ENCODE measurements at regions not wholly inside any gene's neighbourhood (a gene's known extent, or its start where the extent isn't known, plus 50 kb on each side); places are given as distances from the start of the nearest gene placed in this dataset.
A peak's percentile ranks its signal among the peaks of the same experiment; 100 is the strongest.

DNA sequence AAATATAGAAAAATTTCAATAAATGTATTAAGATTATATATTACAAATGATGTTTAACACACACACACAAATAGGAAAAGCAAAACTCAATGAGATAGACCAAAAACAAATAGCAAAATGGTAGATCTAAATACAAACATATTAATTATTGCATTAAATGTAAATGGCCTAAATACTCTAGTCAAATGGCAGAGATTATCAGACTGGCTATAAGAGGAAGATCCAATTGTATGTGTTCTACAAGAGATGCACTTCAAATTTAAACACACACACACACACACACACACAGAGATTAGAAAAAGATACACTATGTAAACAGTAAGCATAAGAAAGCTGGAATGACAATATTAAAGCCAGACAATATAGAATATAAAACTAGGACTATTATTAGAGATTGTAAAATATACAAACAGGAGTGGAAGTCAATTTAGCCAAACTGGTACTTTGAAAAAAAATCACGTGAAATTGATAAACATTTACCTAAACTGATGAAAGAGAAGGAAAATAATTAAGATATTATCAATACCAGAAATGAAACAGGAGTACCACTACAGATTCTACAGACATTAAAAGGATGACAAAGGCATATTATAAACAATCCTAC is 150.5 kb downstream of the TBXT start:
- no peak for DNase-seq
- intact Hi-C loops (cut with DNase I), result no loop called here

DNA sequence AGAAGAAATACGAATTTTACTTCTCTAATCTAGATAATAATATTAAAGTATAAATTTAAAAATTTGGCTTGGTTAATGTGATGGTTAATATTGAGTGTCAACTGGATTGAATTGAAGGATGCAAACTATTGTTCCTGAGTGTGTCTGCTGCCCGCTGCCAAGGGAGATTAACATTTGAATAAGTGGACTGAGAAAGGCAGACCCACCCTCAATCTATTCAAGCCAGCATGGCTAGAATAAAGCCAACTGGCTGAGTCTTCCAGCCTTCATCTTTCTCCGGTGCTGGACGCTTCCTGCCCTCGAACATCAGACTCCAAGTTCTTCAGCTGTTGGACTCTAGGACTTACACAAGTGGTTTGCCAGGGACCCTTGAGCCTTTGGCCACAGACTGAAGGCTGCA is 152.7 kb downstream of the TBXT start:
- intact Hi-C loops (cut with DNase I), result no loop called here
- DNase-seq, result no peak

DNA sequence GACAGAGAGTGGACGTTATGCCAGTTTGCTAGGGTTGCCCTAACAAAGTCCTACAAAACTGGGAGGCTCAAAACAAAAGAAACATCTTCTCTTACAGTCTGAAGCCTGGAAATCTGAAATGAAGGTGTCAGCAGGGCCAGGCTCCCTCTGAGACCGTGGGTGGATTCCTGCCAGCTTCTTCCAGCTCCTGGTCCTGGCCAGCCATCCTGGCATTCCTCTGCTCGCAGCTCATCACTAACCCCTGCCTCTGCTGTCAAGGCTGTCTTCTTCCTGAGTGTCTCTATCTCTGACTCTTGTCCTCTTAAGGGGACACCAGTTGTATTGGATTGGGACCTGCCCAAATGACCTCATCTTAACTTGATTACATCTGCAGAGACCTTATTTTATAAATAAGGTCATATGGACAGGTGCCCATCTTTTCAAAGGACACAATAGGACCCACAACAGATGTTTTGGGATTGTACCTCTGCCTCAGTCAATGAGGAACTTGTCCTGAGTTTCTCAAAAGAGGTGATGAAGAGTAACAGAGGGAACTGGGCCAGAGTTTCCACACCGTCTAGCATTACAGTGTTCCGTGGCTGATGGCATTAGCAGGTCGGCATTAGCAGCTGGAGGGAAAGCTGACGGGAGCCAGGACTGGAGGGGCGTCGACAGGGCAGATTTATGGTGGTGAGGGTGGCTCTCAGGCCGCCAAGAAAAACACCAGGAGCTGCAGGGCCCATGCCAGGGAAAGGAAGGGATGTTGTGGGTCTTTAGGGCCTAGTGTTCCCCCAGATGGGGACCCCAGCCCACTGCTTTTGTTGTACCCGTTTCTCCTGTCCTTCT is 157.3 kb downstream of the TBXT start:
- no peak for DNase-seq

DNA sequence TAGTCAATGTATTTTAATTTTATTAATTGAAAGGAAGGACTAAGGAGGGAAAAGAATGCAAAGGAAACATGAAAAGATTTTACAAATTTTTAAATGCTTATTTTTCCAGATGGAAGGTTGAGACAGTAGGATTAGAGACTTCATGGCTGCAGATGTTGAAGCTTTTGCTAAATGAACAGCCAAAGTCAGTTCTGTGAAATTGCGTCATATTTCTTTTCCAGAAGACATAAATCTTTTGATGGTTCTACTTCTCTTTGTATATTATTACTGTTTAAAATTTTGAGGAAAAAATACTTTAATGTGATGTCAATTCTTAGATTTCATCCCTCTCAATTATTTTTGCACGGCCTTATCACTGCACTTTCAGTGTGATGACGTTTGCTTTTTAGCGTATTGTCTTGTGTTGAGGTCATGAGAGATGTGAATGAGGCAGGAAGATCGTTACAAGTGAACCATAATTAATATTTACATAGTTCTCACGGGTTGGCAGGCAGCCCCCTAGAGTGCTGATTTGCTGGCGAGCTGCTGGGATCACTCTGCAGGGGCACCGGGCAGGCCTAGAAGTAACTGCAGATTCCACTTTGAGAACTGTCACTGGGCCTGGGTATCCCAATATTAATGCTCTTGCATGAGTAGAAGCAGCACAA is 158.1 kb downstream of the TBXT start:
- DNase-seq, result no peak
- intact Hi-C loops (cut with DNase I), result no loop called here

More for the DNA sequence above, 157.3 kb downstream of the TBXT start:
- intact Hi-C loops (cut with DNase I), result no loop called here

DNA sequence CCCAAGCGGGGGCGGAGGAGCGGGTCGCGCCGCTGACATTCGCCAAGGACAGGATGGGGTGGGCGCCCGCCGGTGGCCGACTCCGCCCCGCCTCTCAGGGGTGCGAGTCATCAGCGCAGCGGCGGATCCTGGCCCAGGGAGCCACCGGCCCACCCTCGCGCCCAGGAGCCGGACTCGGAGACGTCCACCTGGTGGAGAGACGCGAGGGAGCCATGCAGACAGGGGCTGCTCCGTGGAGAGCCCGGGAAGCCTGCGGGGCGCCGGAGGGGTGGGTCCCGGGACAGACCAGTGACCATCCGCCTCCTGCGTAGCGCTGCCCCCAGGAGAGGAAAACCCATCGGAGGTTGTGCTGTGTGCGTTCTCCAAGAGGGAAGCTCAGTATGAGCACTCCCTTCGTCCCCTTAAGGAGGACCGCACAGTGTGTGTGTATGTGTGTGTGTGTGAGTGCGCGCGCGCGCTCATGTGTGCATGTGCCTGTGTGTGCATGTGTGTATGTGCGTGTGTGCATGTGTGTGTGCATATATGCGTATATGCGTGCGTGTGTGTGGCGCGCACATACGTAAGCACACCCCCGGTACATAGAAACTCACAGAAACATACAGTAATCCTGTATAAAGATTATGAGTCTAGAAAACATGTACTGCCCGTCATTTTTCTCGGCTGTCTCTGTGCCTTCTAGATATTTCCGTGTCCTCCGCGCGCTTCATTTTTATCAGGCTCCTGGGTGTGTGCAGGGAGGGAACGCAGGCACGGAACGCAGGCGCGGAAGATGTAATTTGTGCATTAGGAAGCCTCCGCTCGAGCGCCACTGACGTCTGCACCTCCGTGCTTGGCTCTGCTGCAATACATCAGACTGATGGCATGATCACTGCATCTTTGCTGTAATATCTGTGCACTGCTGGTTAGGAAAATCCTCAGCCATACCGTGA is 158.9 kb downstream of the TBXT start:
- DNase-seq, result peak in 8 of 10 donors; percentile 61 to 97 (median 82)

DNA sequence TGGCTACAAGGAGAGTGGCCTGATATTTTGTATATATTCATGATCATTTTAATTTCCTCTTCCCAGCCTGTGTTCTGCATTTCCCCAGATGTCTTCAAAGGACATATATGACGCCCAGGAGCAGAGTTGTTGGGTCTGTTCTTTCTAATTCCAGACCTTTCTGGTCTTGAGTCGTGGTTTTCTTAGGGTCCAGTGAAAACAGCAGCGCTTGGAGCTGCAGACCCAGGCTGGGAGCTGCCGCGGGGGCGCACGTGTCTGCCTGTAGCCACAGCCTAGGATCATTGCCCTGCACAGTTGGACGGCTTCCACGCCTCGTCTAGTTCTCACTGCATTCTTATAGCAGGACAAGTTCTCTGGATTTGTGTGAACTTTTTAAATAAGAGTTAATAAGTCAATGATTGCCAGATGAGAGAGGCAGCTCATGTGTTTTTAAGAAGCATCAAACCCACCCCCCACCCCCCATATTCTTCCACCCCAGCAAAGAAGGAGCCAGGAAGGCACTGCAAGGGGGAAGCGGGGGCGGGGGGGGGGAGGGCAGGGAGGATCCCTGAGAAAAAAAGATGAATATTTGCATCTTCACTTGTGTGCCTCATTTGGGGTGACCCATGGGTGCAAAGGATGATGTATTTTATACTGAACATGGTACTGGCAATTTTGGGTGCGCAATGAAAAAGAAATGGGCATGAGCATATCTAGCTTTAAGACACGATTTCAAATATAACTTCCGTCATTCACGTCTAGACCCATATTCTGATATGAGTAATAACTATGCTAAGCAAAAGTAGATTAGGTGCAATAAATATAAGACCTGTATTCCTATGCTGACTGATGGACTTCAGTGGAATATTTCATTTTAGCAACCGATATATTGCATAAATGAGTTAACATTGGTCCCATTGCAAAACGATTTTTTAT is 160.0 kb downstream of the TBXT start:
- intact Hi-C loops (cut with DNase I), result loop anchor here (2.0 kb wide), 1 partner anchor 19 kb away; no protein-coding TSS in a partner anchor
- DNase-seq, result peak in 5 of 10 donors; percentile 30 to 80 (median 49)

More for the DNA sequence above, 158.9 kb downstream of the TBXT start:
- intact Hi-C loops (cut with DNase I), result no loop called here

DNA sequence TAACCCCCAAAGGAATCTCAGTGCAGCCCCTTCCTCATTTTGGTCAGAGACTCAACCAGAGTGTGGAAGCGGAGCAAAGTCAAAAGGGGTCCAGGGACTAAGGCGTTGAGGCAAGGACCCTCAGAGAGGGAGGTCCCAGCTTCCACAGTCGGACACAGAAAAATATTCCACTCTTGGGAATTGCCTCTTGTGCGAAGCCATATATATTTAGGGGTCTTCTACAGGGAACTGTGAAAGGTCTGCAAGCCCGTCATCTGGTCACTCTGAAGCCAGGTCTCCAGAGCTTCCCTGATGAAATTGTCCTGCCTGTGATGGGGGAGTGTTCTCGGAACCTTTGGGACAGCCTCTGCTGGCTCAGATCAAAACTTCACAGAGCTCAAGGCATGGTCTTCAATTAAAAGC is 160.8 kb downstream of the TBXT start:
- DNase-seq, result no peak
- intact Hi-C loops (cut with DNase I), result loop anchor here (2.0 kb wide), 1 partner anchor 18 kb away; no protein-coding TSS in a partner anchor

DNA sequence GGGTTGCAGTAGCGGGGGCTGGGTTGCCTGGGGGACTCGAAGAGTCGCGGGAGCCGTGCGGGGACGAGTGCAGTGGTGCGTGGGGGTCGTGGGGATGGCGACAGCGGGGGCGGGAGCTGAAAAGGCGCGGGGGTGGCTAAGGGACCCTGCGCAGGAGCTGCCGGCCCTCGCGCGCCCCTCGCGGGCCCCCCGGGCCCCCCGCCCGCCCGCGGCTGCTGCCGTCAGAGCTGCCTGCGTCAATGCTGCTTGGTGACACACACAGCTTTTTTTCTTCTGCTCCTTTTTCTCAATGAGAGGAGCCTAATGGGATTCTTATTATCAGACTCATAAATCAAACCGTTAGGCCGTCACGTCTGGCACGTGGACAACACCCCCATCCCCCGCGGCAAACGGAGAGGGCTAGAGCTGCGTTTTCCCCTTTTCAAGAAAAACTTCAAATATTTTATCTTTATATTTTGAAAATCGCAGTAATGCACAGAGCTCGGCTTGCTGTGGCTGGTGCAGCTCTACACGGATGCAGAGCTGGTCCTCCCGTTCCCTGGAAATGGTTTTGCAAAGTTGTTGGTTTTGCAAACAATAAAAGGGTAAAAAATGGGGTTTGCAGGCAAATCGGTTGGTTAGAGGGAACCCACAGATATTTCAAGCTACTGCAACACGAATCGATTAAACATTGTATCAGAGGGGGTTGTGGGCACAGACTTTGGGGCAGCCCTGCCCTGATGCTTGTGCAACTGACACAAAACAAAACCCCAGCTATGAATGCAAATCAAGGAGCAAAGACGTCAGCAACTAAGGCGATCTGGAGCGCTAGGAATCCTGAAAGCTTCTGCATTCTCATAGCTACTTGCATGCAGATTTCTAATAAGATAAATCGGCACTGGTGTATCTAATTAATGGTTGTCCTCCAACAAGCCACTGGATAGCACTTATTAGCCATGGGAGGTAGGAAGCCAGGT is 161.4 kb downstream of the TBXT start:
- intact Hi-C loops (cut with DNase I), result loop anchor here (2.0 kb wide), 1 partner anchor 17 kb away; no protein-coding TSS in a partner anchor
- DNase-seq, result peak; percentile 52 to 95 (median 66)

DNA sequence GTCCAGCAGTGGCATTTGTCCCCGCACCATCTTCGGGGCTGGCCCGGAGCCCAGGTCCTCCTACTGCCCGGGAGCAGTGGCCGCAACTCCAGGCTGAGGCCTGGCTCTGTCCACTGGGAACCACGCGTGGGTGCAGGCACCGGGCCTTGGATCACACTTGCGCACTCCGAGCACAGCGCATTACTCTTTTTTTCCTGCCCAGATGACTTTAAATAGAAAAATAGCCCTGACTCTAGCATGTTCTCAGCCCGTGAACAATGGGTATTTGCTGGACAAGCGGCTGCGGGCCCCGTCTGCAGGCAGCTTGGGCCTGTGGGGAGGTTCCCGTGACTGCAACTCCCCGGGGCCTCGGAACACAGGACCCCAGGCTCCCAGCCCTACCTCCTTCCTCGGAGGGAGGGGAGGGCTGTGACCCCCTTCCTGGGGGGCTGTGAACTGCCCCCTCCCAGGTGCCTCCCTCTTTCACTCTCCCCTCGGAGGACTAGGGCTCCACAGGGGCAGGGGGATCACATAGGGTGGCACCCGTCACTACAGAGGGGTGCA is 162.2 kb downstream of the TBXT start:
- intact Hi-C loops (cut with DNase I), result no loop called here

DNA sequence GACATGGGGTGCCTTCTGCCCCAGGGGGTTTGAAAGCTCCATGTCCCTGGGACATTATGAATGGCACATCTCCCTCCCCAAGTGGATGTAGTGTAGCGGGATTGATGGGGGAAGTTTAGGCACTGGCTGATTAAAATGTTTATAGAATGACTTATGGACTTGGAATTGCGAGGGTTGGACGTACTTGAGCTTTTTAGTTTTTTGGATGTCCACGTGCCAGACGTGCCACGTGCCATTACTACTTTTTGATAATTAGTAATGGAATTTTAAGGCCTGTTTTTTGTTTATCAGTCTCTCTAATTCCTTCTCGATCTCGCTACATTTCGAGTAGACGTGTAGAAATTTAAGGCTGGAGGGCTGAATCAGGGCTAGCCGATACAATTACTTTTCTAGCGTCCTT is 162.8 kb downstream of the TBXT start:
- intact Hi-C loops (cut with DNase I), result no loop called here
- no peak for DNase-seq

More for the DNA sequence above, 162.2 kb downstream of the TBXT start:
- peak in 6 of 10 donors; percentile 30 to 91 (median 43) for DNase-seq

DNA sequence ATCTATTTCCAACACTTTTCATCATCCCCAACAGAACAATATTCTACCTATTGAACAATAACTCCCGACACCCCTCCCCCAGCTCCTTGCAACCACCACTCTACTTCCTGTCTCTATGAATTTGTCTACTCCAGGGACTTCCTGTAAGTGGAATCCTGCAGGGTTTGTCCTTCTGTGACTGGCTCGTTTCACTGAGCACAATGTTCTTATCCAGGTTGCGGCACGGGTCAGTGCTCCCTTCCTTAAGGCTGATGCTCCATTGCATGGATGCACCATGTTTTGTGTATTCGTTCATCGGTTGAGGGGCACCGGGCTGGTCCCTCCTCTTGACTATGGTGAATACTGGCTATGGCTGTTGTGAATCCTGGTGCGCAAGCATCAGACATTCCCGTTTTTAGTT is 163.2 kb downstream of the TBXT start:
- intact Hi-C loops (cut with DNase I), result no loop called here
- no peak for DNase-seq

DNA sequence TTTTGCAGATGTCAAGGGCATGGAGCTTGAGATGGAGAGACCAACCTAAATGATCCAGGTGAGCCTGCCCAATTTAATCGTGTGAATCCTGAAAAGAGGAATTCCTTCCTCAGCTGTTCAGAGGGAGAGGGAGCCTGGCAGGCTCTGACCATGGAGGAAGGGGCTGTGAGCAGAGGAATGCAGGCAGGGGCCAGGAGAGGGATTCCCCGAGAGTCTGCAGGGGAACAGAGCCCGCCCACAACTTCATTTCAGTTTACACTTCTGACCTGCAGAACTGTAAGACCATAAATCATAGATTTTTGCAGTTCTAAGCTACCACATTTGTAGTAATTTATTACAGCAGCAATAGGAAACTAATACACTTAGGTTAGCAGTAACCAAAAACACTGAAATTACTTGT is 164.1 kb downstream of the TBXT start:
- no peak for DNase-seq
- intact Hi-C loops (cut with DNase I), result no loop called here

DNA sequence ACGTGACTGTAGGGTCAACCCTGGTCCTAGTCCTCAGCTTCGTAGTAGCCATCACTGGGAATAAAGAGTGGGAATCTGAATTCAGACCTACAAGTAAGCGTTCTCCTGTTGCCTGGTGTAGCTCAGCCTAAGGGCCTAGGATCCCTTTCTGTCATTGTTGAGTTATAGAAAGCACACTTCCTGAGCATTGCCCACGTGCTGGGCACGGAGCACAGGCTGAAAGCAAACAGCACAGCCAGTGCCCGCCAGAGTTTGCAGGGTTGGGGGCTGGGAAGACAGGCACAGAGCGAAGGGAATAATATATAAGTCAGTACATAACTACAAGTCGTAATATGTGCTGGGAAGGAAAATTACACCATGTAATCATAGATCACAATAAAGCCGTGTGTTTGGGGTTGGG is 166.3 kb downstream of the TBXT start:
- intact Hi-C loops (cut with DNase I), result no loop called here
- DNase-seq, result no peak

DNA sequence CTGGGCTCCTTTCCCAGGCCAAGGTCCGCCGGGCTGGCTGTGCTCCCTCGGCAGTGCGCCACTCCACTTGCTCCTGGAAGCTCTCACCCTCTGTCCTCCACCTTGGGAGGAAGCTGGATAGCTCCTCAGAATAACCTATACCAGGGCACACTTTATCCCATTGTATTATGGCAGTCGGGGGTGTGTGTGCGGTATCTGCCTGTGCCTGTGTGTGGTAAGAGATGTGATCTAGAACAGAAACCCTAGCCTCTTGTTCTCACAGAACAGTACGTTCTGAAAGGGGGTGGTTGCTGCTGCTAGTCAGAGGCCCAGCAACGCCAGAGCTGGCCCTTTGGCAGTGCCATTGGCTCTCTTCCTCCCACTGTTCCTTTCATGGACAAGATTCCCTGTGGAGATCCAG is 168.4 kb downstream of the TBXT start:
- DNase-seq, result no peak
- intact Hi-C loops (cut with DNase I), result no loop called here

DNA sequence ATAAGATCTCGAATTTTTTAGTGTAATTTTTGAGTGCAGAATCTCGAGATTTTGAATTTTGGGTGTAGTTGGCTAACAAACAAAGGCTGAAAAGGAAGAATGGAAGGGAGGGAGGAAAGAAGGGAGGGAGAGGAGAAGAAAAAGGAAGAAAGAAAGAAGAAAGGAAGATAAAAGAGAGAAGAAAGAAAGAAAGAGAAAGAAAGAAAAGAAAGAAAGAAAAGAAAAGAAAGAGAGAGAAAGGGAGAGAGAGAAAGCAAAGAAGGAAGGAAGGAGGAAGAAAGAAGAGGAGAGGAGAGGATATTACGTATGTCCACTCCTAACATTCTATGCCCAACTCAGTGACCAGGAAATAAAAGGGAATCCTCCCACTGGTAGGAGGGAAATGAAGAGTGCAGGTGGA is 169.6 kb downstream of the TBXT start:
- intact Hi-C loops (cut with DNase I), result no loop called here
- DNase-seq, result no peak

DNA sequence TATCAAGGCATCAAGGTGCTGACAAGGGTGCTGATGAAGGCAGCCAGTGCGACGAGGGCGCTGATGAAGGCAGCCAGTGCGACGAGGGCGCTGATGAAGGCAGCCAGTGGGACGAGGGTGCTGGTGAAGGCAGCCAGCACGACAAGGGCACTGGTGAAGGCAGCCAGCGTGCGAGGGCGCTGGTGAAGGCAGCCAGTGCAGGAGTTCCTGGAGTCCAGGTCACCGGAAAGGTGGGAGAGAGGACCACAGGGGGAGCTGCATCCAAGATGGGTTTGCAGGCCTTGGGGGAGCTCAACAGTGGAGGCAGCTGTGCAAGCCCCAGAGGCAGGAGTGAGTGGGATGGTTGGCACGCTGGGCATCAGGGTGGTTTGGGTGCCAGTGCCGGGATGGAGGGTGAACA is 176.3 kb downstream of the TBXT start:
- DNase-seq, result peak in 1 of 10 donors; percentile 64
- intact Hi-C loops (cut with DNase I), result no loop called here

DNA sequence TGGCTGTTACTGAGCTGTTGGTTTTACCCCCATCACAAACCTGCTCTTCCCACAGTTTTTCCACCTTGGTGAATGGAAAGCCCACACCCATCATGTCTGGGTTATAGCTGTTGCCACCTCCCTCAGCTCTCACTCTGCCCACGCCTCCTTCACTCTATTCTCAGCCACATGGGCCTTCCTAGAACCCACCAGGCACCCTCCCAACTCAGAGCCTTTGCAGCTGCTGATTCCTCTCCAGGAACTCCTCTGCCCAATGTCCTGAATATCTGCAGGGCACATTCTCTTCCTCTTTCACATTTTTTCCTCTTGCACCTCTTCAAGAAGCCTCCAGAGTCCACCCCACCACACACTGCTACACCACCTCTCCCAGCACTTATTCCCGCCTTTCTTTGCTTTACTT is 177.4 kb downstream of the TBXT start:
- no peak for DNase-seq
- intact Hi-C loops (cut with DNase I), result no loop called here
